ENCODE measurements at regions not wholly inside any gene's neighbourhood (a gene's known extent, or its start where the extent isn't known, plus 50 kb on each side); places are given as distances from the start of the nearest gene placed in this dataset.

GRCh38 chr21:32884062-32884461, 112.5 kb upstream of the PAXBP1 start:
- no peaks in the 10 kb centered on the region for H3K27me3 ChIP-seq (ENCODE audit: insufficient read depth, low read depth, severe bottlenecking)
- no peaks in the 10 kb centered on the region for H3K9me3 ChIP-seq (ENCODE audit: severe bottlenecking)
- peak; percentile 74 for TF ChIP-seq CTCF (IDR thresholded peaks at IDR 0.05; ENCODE audit: low read depth, low read length)
- no peak overlapping the region for H3K4me3 ChIP-seq (ENCODE audit: low read depth, low read length)
- peak; percentile 52 for DNase-seq
- no peaks in the 10 kb centered on the region for H3K36me3 ChIP-seq
- H3K27ac ChIP-seq, result no peak overlapping the region

- H3K27ac ChIP-seq, result no peak overlapping the region
- H3K4me3 ChIP-seq (ENCODE audit: low read depth, low read length), result no peak overlapping the region
- no peaks in the 10 kb centered on the region for H3K36me3 ChIP-seq
- no peak for DNase-seq
- no peaks in the 10 kb centered on the region for H3K27me3 ChIP-seq (ENCODE audit: insufficient read depth, low read depth, severe bottlenecking)
- H3K9me3 ChIP-seq (ENCODE audit: severe bottlenecking), result no peaks in the 10 kb centered on the region
- TF ChIP-seq CTCF (IDR thresholded peaks at IDR 0.05; ENCODE audit: low read depth, low read length), result no peak
Observed at GRCh38 chr21:32886339-32886738, 114.8 kb upstream of the PAXBP1 start.

GRCh38 chr21:32887026-32887425, 115.5 kb upstream of the PAXBP1 start:
- TF ChIP-seq CTCF (IDR thresholded peaks at IDR 0.05; ENCODE audit: low read depth, low read length), result no peak
- no peak overlapping the region for H3K27ac ChIP-seq
- DNase-seq, result no peak
- no peaks in the 10 kb centered on the region for H3K27me3 ChIP-seq (ENCODE audit: insufficient read depth, low read depth, severe bottlenecking)
- H3K4me3 ChIP-seq (ENCODE audit: low read depth, low read length), result no peak overlapping the region
- H3K9me3 ChIP-seq (ENCODE audit: severe bottlenecking), result no peaks in the 10 kb centered on the region
- no peaks in the 10 kb centered on the region for H3K36me3 ChIP-seq

GRCh38 chr21:32888971-32889370, 117.4 kb upstream of the PAXBP1 start:
- H3K9me3 ChIP-seq (ENCODE audit: severe bottlenecking), result no peaks in the 10 kb centered on the region
- no peak for TF ChIP-seq CTCF (IDR thresholded peaks at IDR 0.05; ENCODE audit: low read depth, low read length)
- H3K4me3 ChIP-seq (ENCODE audit: low read depth, low read length), result no peak overlapping the region
- H3K36me3 ChIP-seq, result no peaks in the 10 kb centered on the region
- H3K27ac ChIP-seq, result no peak overlapping the region
- H3K27me3 ChIP-seq (ENCODE audit: insufficient read depth, low read depth, severe bottlenecking), result no peaks in the 10 kb centered on the region
- no peak for DNase-seq

GRCh38 chr21:32889596-32889995, 118.0 kb upstream of the PAXBP1 start:
- H3K9me3 ChIP-seq (ENCODE audit: severe bottlenecking), result no peaks in the 10 kb centered on the region
- no peak for DNase-seq
- H3K27ac ChIP-seq, result no peak overlapping the region
- H3K36me3 ChIP-seq, result no peaks in the 10 kb centered on the region
- H3K27me3 ChIP-seq (ENCODE audit: insufficient read depth, low read depth, severe bottlenecking), result no peaks in the 10 kb centered on the region
- no peak overlapping the region for H3K4me3 ChIP-seq (ENCODE audit: low read depth, low read length)
- no peak for TF ChIP-seq CTCF (IDR thresholded peaks at IDR 0.05; ENCODE audit: low read depth, low read length)

GRCh38 chr21:32894321-32894720, 122.8 kb upstream of the PAXBP1 start:
- no peak for TF ChIP-seq CTCF (IDR thresholded peaks at IDR 0.05; ENCODE audit: low read depth, low read length)
- no peak for DNase-seq
- Histone ChIP-seq H3K9me3 (ENCODE audit: severe bottlenecking) (no peaks in the 10 kb centered on the region), H3K4me3 (ENCODE audit: low read depth, low read length) (no peak overlapping the region), H3K27me3 (ENCODE audit: insufficient read depth, low read depth, severe bottlenecking) (no peaks in the 10 kb centered on the region), H3K36me3 (no peaks in the 10 kb centered on the region), H3K27ac (no peak overlapping the region)
